Mesendoderm (in vitro differentiated cells): ENCODE measurements at regions not wholly inside any gene's neighbourhood (a gene's known extent, or its start where the extent isn't known, plus 50 kb on each side); places are given as distances from the start of the nearest gene placed in this dataset.

Experiments
- DNase-seq: peaks from one replicate; pipeline ENCODE4 v3.0.0; 2013
- H2AK5ac ChIP-seq: 2 replicates; pipeline ENCODE4 v1.6.1; 2013; ENCODE audit warnings: low read length, inconsistent platforms
- H2BK120ac ChIP-seq: 2 replicates; pipeline ENCODE4 v1.6.1; 2013; ENCODE audit warnings: low read depth, mild to moderate bottlenecking, low read length, moderate library complexity, mixed read lengths
- H2BK15ac ChIP-seq: replicated peaks from 2 replicates; pipeline ENCODE4 v1.6.1; 2013; ENCODE audit warnings: low read depth, mild to moderate bottlenecking, moderate library complexity
- H2BK5ac ChIP-seq: 2 replicates; pipeline ENCODE4 v1.6.1; 2013; ENCODE audit warnings: low read length, inconsistent platforms
- H3K18ac ChIP-seq: 2 replicates; pipeline ENCODE4 v1.6.1; 2013; ENCODE audit warnings: mild to moderate bottlenecking, low read length, mixed read lengths
- H3K23ac ChIP-seq: one replicate; pipeline ENCODE4 v1.6.1; 2013; ENCODE audit warnings: low read length
- H3K27ac ChIP-seq: 2 replicates; pipeline ENCODE4 v1.5.1; 2013; ENCODE audit warnings: low read depth, mild to moderate bottlenecking, inconsistent platforms, low read length, moderate library complexity
- H3K27me3 ChIP-seq: 2 replicates; pipeline ENCODE4 v1.6.1; 2013; ENCODE audit warnings: low read length, control low read depth, mild to moderate bottlenecking, inconsistent platforms; ENCODE audit not compliant: insufficient read depth, poor library complexity
- H3K36me3 ChIP-seq: 2 replicates; pipeline ENCODE4 v1.6.1; 2013; ENCODE audit warnings: low read length, inconsistent platforms; ENCODE audit not compliant: control insufficient read depth, insufficient read depth
- H3K4ac ChIP-seq: one replicate; pipeline ENCODE4 v1.6.1; 2013; ENCODE audit warnings: low read depth, mild to moderate bottlenecking, low read length, moderate library complexity
- H3K4me1 ChIP-seq: 2 replicates; pipeline ENCODE4 v1.6.1; 2013; ENCODE audit warnings: low read depth, low read length, inconsistent platforms; ENCODE audit not compliant: control insufficient read depth
- H3K4me2 ChIP-seq: 2 replicates; pipeline ENCODE4 v1.6.1; 2013; ENCODE audit warnings: low read length
- H3K4me3 ChIP-seq: 2 replicates; pipeline ENCODE4 v1.5.1; 2013; ENCODE audit warnings: mild to moderate bottlenecking, low read length
- H3K56ac ChIP-seq: one replicate; pipeline ENCODE4 v1.6.1; 2013; ENCODE audit warnings: low read length
- H3K79me1 ChIP-seq: 2 replicates; pipeline ENCODE4 v1.6.1; 2013; ENCODE audit warnings: low read length, inconsistent platforms
- H3K79me2 ChIP-seq: 2 replicates; pipeline ENCODE4 v1.6.1; 2013; ENCODE audit warnings: mild to moderate bottlenecking, low read length; ENCODE audit not compliant: control insufficient read depth, insufficient read depth
- H3K9ac ChIP-seq: 2 replicates; pipeline ENCODE4 v1.6.1; 2013; ENCODE audit warnings: low read length, inconsistent platforms
- H4K5ac ChIP-seq: one replicate; pipeline ENCODE4 v1.6.1; 2013; ENCODE audit warnings: low read length
- H4K8ac ChIP-seq: one replicate; pipeline ENCODE4 v1.6.1; 2013; ENCODE audit warnings: low read depth, mild to moderate bottlenecking, control low read depth, low read length, moderate library complexity
- WGBS: extraction: QIAGEN DNeasy Blood & Tissue Kit; methylation state at CpG from one replicate; pipeline ENCODE4 v1.1.7; 2013; ENCODE audit warnings: low lambda C conversion rate, missing lambda C conversion rate; ENCODE audit not compliant: insufficient coverage; ENCODE audit errors: extremely low coverage; 5-methylcytosine and 5-hydroxymethylcytosine counted together

GRCh38 chr21:35284199-35284598 is 235.1 kb upstream of the RUNX1 start:
- Histone ChIP-seq H3K9ac (no peak overlapping the region), H3K27me3 (no peaks in the 10 kb centered on the region), H3K18ac (no peak overlapping the region), H3K4me3 (no peak overlapping the region), H2BK15ac (no peak overlapping the region), H3K4ac (no peak overlapping the region), H3K23ac (no peak overlapping the region), H3K79me2 (no peaks in the 10 kb centered on the region), H3K27ac (no peak overlapping the region), H3K56ac (no peak overlapping the region), H4K5ac (no peak overlapping the region), H2AK5ac (no peak overlapping the region), H3K36me3 (no peaks in the 10 kb centered on the region), H3K79me1 (no peaks in the 10 kb centered on the region), H3K4me2 (no peak overlapping the region), H4K8ac (no peak overlapping the region), H2BK120ac (no peak overlapping the region), H3K4me1 (no peaks in the 10 kb centered on the region), H2BK5ac (no peak overlapping the region)
- no CpG with 5 or more reads among the region's 6 CpGs for WGBS
- no peak for DNase-seq

GRCh38 chr21:35282944-35283343 is 233.8 kb upstream of the RUNX1 start:
- no CpG with 5 or more reads among the region's 5 CpGs for WGBS
- H2BK15ac ChIP-seq: no peak overlapping the region
- H3K4ac ChIP-seq: no peak overlapping the region
- H3K27me3 ChIP-seq: no peaks in the 10 kb centered on the region
- H3K4me2 ChIP-seq: no peak overlapping the region
- no peak overlapping the region for H4K5ac ChIP-seq
- no peak overlapping the region for H4K8ac ChIP-seq
- H3K56ac ChIP-seq: no peak overlapping the region
- H3K27ac ChIP-seq: no peak overlapping the region
- no peaks in the 10 kb centered on the region for H3K4me1 ChIP-seq
- no peaks in the 10 kb centered on the region for H3K36me3 ChIP-seq
- H3K18ac ChIP-seq: no peak overlapping the region
- no peak overlapping the region for H2AK5ac ChIP-seq
- H3K79me2 ChIP-seq: no peaks in the 10 kb centered on the region
- no peak overlapping the region for H2BK5ac ChIP-seq
- no peak overlapping the region for H3K23ac ChIP-seq
- no peaks in the 10 kb centered on the region for H3K79me1 ChIP-seq
- H3K4me3 ChIP-seq: no peak overlapping the region
- H2BK120ac ChIP-seq: no peak overlapping the region
- no peak overlapping the region for H3K9ac ChIP-seq
- DNase-seq: no peak

GRCh38 chr21:35281956-35282355 is 232.9 kb upstream of the RUNX1 start:
- no peak overlapping the region for H3K4me3 ChIP-seq
- H2BK120ac ChIP-seq: no peak overlapping the region
- no peak overlapping the region for H3K23ac ChIP-seq
- H3K4me2 ChIP-seq: no peak overlapping the region
- H4K5ac ChIP-seq: no peak overlapping the region
- no peak overlapping the region for H3K27ac ChIP-seq
- no peak overlapping the region for H3K56ac ChIP-seq
- H3K9ac ChIP-seq: no peak overlapping the region
- DNase-seq: no peak
- no peaks in the 10 kb centered on the region for H3K79me2 ChIP-seq
- H3K36me3 ChIP-seq: no peaks in the 10 kb centered on the region
- no peaks in the 10 kb centered on the region for H3K27me3 ChIP-seq
- WGBS: no CpG with 5 or more reads among the region's 3 CpGs
- no peak overlapping the region for H2BK5ac ChIP-seq
- no peak overlapping the region for H3K18ac ChIP-seq
- no peak overlapping the region for H4K8ac ChIP-seq
- no peak overlapping the region for H2AK5ac ChIP-seq
- H3K79me1 ChIP-seq: no peaks in the 10 kb centered on the region
- H3K4ac ChIP-seq: no peak overlapping the region
- no peaks in the 10 kb centered on the region for H3K4me1 ChIP-seq
- H2BK15ac ChIP-seq: no peak overlapping the region

DNA sequence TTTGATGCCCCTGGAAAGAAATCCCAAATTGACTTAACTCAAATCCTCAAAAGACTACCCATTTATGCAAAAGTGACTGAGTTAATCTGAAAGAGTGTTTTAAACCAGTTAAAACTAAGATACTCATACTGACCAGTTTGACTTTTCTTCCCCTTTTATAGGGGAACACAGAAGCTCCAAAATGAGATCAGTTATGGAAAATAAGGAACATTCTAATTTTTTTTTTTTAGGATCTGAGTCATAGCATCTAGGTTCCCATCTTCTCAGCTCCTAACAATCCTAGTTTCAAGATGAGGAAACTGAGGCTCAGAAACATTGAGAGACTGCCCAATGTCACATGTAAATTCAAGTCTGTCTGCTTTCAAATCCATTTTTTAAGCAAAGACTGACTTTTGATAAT is 231.1 kb upstream of the RUNX1 start:
- H4K5ac ChIP-seq: no peak overlapping the region
- H3K36me3 ChIP-seq: no peaks in the 10 kb centered on the region
- no peak overlapping the region for H3K56ac ChIP-seq
- H2AK5ac ChIP-seq: no peak overlapping the region
- H3K27me3 ChIP-seq: no peaks in the 10 kb centered on the region
- H3K4me3 ChIP-seq: no peak overlapping the region
- no peaks in the 10 kb centered on the region for H3K4me1 ChIP-seq
- DNase-seq: no peak
- H2BK120ac ChIP-seq: no peak overlapping the region
- no peaks in the 10 kb centered on the region for H3K79me1 ChIP-seq
- H2BK5ac ChIP-seq: no peak overlapping the region
- no peak overlapping the region for H3K23ac ChIP-seq
- no peak overlapping the region for H4K8ac ChIP-seq
- H3K79me2 ChIP-seq: no peaks in the 10 kb centered on the region
- H2BK15ac ChIP-seq: no peak overlapping the region
- H3K4me2 ChIP-seq: no peak overlapping the region
- no peak overlapping the region for H3K9ac ChIP-seq
- H3K4ac ChIP-seq: no peak overlapping the region
- H3K18ac ChIP-seq: no peak overlapping the region
- no peak overlapping the region for H3K27ac ChIP-seq

DNA sequence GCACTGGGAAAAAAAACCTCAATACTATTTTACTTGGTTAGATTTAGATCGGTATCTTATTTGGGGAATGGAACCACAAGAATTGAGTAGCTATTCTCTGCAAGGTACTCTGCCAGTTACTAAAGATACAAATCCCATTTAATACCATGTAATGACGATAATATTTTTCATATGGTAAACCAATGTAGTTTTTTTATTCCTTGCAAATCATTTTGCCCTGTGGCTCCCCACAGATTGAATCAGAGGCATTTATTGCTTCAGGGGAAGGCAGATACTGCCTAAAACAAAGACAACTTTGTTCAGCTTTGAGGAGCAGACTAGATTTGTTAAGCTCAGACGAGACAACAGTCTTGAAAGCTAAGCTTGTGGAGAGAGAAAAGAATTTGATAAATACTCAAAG is 226.7 kb upstream of the RUNX1 start:
- Histone ChIP-seq H2BK5ac (no peak overlapping the region), H3K4me1 (no peaks in the 10 kb centered on the region), H3K36me3 (no peaks in the 10 kb centered on the region), H2BK120ac (no peak overlapping the region), H4K8ac (no peak overlapping the region), H3K4me2 (no peak overlapping the region), H3K27ac (no peak overlapping the region), H2BK15ac (no peak overlapping the region), H3K79me2 (no peaks in the 10 kb centered on the region), H3K4ac (no peak overlapping the region), H3K9ac (no peak overlapping the region), H3K18ac (no peak overlapping the region), H3K56ac (no peak overlapping the region), H3K23ac (no peak overlapping the region), H4K5ac (no peak overlapping the region), H2AK5ac (no peak overlapping the region), H3K27me3 (no peaks in the 10 kb centered on the region), H3K79me1 (no peaks in the 10 kb centered on the region), H3K4me3 (no peak overlapping the region)
- DNase-seq: no peak
- no CpG with 5 or more reads among the region's 3 CpGs for WGBS

GRCh38 chr21:35274923-35275322 is 225.8 kb upstream of the RUNX1 start:
- Histone ChIP-seq H3K4ac (no peak overlapping the region), H2BK5ac (no peak overlapping the region), H4K8ac (no peak overlapping the region), H2BK120ac (no peak overlapping the region), H3K79me1 (no peaks in the 10 kb centered on the region), H3K27ac (no peak overlapping the region), H3K18ac (no peak overlapping the region), H3K79me2 (no peaks in the 10 kb centered on the region), H3K4me3 (no peak overlapping the region), H3K4me2 (no peak overlapping the region), H3K56ac (no peak overlapping the region), H3K9ac (no peak overlapping the region), H3K36me3 (no peaks in the 10 kb centered on the region), H4K5ac (no peak overlapping the region), H3K4me1 (no peaks in the 10 kb centered on the region), H2BK15ac (no peak overlapping the region), H3K23ac (no peak overlapping the region), H3K27me3 (no peaks in the 10 kb centered on the region), H2AK5ac (no peak overlapping the region)
- no CpG with 5 or more reads among the region's 7 CpGs for WGBS
- no peak for DNase-seq
